Mesenchymal stem cell (in vitro differentiated cells and primary cell): ENCODE measurements at regions not wholly inside any gene's neighbourhood (a gene's known extent, or its start where the extent isn't known, plus 50 kb on each side); places are given as distances from the start of the nearest gene placed in this dataset.

Experiments used
- DNase-seq: peaks from one replicate; pipeline ENCODE4 v3.0.0-alpha.2; 2013
- H2AFZ ChIP-seq: one replicate; pipeline ENCODE4 v1.6.1; 2013; ENCODE audit warnings: low read depth, mild to moderate bottlenecking, control low read depth, inconsistent platforms, low read length, moderate library complexity
- H2AK5ac ChIP-seq: 2 replicates; pipeline ENCODE4 v1.6.1; 2013; ENCODE audit warnings: low read length, moderate library complexity, mild to moderate bottlenecking, inconsistent platforms; ENCODE audit not compliant: severe bottlenecking
- H2BK120ac ChIP-seq: one replicate; pipeline ENCODE4 v1.6.1; 2013; ENCODE audit warnings: low read depth, mild to moderate bottlenecking, inconsistent platforms, low read length, moderate library complexity
- H2BK12ac ChIP-seq, 2 experiments: one replicate each; pipeline ENCODE4 v1.6.1; 2013; ENCODE audit warnings: inconsistent platforms in 2 of 2, low read length in 2 of 2, mild to moderate bottlenecking in 2 of 2, moderate library complexity in 2 of 2, control low read depth in 1 of 2
- H2BK15ac ChIP-seq: one replicate; pipeline ENCODE4 v1.6.1; 2013; ENCODE audit warnings: mild to moderate bottlenecking, low read depth, inconsistent platforms; ENCODE audit not compliant: poor library complexity, severe bottlenecking
- H2BK5ac ChIP-seq: 2 replicates; pipeline ENCODE4 v1.6.1; 2013; ENCODE audit warnings: low read depth, mild to moderate bottlenecking, low read length, control low read depth, inconsistent platforms; ENCODE audit not compliant: poor library complexity, severe bottlenecking
- H3K14ac ChIP-seq, 2 experiments: one replicate each; pipeline ENCODE4 v1.6.1; 2013; ENCODE audit warnings: inconsistent platforms in 2 of 2, low read length in 2 of 2, control low read depth in 1 of 2, mild to moderate bottlenecking in 1 of 2, moderate library complexity in 1 of 2
- H3K18ac ChIP-seq, 2 experiments: one replicate each; pipeline ENCODE4 v1.6.1; 2013; ENCODE audit warnings: inconsistent platforms in 2 of 2, low read length in 2 of 2, control low read depth in 1 of 2, low read depth in 1 of 2, mild to moderate bottlenecking in 1 of 2
- H3K23ac ChIP-seq, 2 experiments: one replicate each; pipeline ENCODE4 v1.6.1; 2013; ENCODE audit warnings: inconsistent platforms in 2 of 2, low read length in 2 of 2, mild to moderate bottlenecking in 2 of 2, moderate library complexity in 2 of 2, control low read depth in 1 of 2
- H3K27ac ChIP-seq: 2 replicates; pipeline ENCODE4 v1.5.1; 2013; ENCODE audit warnings: mild to moderate bottlenecking, moderate library complexity, low read length, control low read depth, inconsistent platforms; ENCODE audit not compliant: poor library complexity, severe bottlenecking
- H3K27me3 ChIP-seq, 2 experiments: 2 replicates each; pipeline versions ENCODE4 v1.6.1 to v1.7.0; 2013; ENCODE audit warnings: low read length in 2 of 2, mild to moderate bottlenecking in 2 of 2, moderate library complexity in 2 of 2, control low read depth in 1 of 2, inconsistent platforms in 1 of 2; ENCODE audit not compliant: control insufficient read depth in 1 of 2, insufficient read depth in 1 of 2
- H3K36me3 ChIP-seq, 2 experiments: 2 replicates each; pipeline versions ENCODE4 v1.6.1 to v1.7.0; 2013; ENCODE audit warnings: low read length in 2 of 2, control low read depth in 1 of 2, inconsistent platforms in 1 of 2, low read depth in 1 of 2, mild to moderate bottlenecking in 1 of 2; ENCODE audit not compliant: insufficient read depth in 2 of 2, control insufficient read depth in 1 of 2
- H3K4ac ChIP-seq, 2 experiments: one replicate each; pipeline ENCODE4 v1.6.1; 2013; ENCODE audit warnings: inconsistent platforms in 2 of 2, low read length in 2 of 2, mild to moderate bottlenecking in 2 of 2, moderate library complexity in 2 of 2, control low read depth in 1 of 2, low read depth in 1 of 2
- H3K4me1 ChIP-seq: 2 replicates; pipeline ENCODE4 v1.6.1; 2013; ENCODE audit warnings: low read depth, low read length, control low read depth; ENCODE audit not compliant: control insufficient read depth, insufficient read depth
- H3K4me2 ChIP-seq: 2 replicates; pipeline ENCODE4 v1.6.1; 2013; ENCODE audit warnings: low read length, mild to moderate bottlenecking, inconsistent platforms; ENCODE audit not compliant: poor library complexity, severe bottlenecking
- H3K4me3 ChIP-seq, 2 experiments: 2 replicates each; pipeline versions ENCODE4 v1.5.1 to v1.7.0; 2013; ENCODE audit warnings: low read length in 2 of 2, mild to moderate bottlenecking in 2 of 2, control low read depth in 1 of 2, low read depth in 1 of 2; ENCODE audit not compliant: insufficient read depth in 1 of 2
- H3K79me1 ChIP-seq: replicated peaks from 2 replicates; pipeline ENCODE4 v1.6.1; 2013; ENCODE audit warnings: mild to moderate bottlenecking, control low read depth, low read length, inconsistent platforms; ENCODE audit not compliant: poor library complexity, severe bottlenecking
- H3K9ac ChIP-seq: 2 replicates; pipeline ENCODE4 v1.7.0; 2013; ENCODE audit warnings: mild to moderate bottlenecking, low read length, moderate library complexity
- H3K9me3 ChIP-seq: 2 replicates; pipeline ENCODE4 v1.7.0; 2013; ENCODE audit warnings: mild to moderate bottlenecking, low read length; ENCODE audit not compliant: control insufficient read depth
- H4K8ac ChIP-seq: one replicate; pipeline ENCODE4 v1.6.1; 2013; ENCODE audit warnings: inconsistent platforms, mild to moderate bottlenecking, low read length, moderate library complexity
- H4K91ac ChIP-seq: one replicate; pipeline ENCODE4 v1.6.1; 2013; ENCODE audit warnings: mild to moderate bottlenecking, low read length, inconsistent platforms
- WGBS: methylation state at CpG from one replicate; pipeline ENCODE4 v1.1.7; 2013; ENCODE audit warnings: mixed read lengths; 5-methylcytosine and 5-hydroxymethylcytosine counted together

- Histone ChIP-seq H3K4me1 (no peaks in the 10 kb centered on the region), H3K36me3 (no peaks in the 10 kb centered on the region), H3K9me3 (no peaks in the 10 kb centered on the region), H3K14ac (no peak overlapping the region), H2BK15ac (no peak overlapping the region), H3K79me1 (no peaks in the 10 kb centered on the region), H4K8ac (no peak overlapping the region), H3K23ac (no peak overlapping the region), H4K91ac (no peak overlapping the region), H3K9ac (no peak overlapping the region), H3K4me2 (no peak overlapping the region), H3K4ac (no peak overlapping the region), H2BK5ac (no peak overlapping the region), H3K27me3 (no peaks in the 10 kb centered on the region), H2AFZ (no peak overlapping the region), H3K18ac (no peak overlapping the region), H2BK120ac (no peak overlapping the region), H3K4me3 (no peak overlapping the region), H2BK12ac (no peak overlapping the region), H2AK5ac (no peak overlapping the region), H3K27ac (no peak overlapping the region)
- 69% methylated on average over 2 of the region's 3 CpGs for WGBS
- no peak for DNase-seq
Observed at GRCh38 chr18:30860741-30861140, 181.8 kb downstream of the DSC3 start.

GRCh38 chr18:30859036-30859435 is 183.5 kb downstream of the DSC3 start:
- Histone ChIP-seq H3K27me3 (no peaks in the 10 kb centered on the region), H3K9ac (no peak overlapping the region), H3K23ac (no peak overlapping the region), H3K79me1 (no peaks in the 10 kb centered on the region), H3K27ac (no peak overlapping the region), H4K8ac (no peak overlapping the region), H2BK5ac (no peak overlapping the region), H2BK15ac (no peak overlapping the region), H2BK120ac (no peak overlapping the region), H2BK12ac (no peak overlapping the region), H3K4me2 (no peak overlapping the region), H3K18ac (no peak overlapping the region), H3K14ac (no peak overlapping the region), H2AFZ (no peak overlapping the region), H3K4me1 (no peaks in the 10 kb centered on the region), H4K91ac (no peak overlapping the region), H3K36me3 (no peaks in the 10 kb centered on the region), H3K4ac (no peak overlapping the region), H3K9me3 (no peaks in the 10 kb centered on the region), H3K4me3 (no peak overlapping the region), H2AK5ac (no peak overlapping the region)
- DNase-seq: no peak
- WGBS: 68% methylated on average over 3 of the region's 3 CpGs

- H2BK15ac ChIP-seq: no peak overlapping the region
- H2BK120ac ChIP-seq: no peak overlapping the region
- H3K79me1 ChIP-seq: no peaks in the 10 kb centered on the region
- no peaks in the 10 kb centered on the region for H3K27me3 ChIP-seq
- no peaks in the 10 kb centered on the region for H3K9me3 ChIP-seq
- H3K23ac ChIP-seq: no peak overlapping the region
- H3K4me2 ChIP-seq: no peak overlapping the region
- no peak overlapping the region for H3K14ac ChIP-seq
- H2AK5ac ChIP-seq: no peak overlapping the region
- H2AFZ ChIP-seq: no peak overlapping the region
- no peak overlapping the region for H3K9ac ChIP-seq
- H3K4ac ChIP-seq: no peak overlapping the region
- DNase-seq: no peak
- no peaks in the 10 kb centered on the region for H3K36me3 ChIP-seq
- no peak overlapping the region for H3K4me3 ChIP-seq
- no peak overlapping the region for H3K27ac ChIP-seq
- no peak overlapping the region for H4K91ac ChIP-seq
- WGBS: 100% methylated on average over 2 of the region's 2 CpGs
- no peak overlapping the region for H2BK12ac ChIP-seq
- no peaks in the 10 kb centered on the region for H3K4me1 ChIP-seq
- no peak overlapping the region for H4K8ac ChIP-seq
- no peak overlapping the region for H2BK5ac ChIP-seq
- H3K18ac ChIP-seq: no peak overlapping the region
Observed at GRCh38 chr18:30858560-30858959, 184.0 kb downstream of the DSC3 start.

- H3K79me1 ChIP-seq: no peaks in the 10 kb centered on the region
- H2AK5ac ChIP-seq: no peak overlapping the region
- no peak overlapping the region for H3K14ac ChIP-seq
- no peaks in the 10 kb centered on the region for H3K9me3 ChIP-seq
- H3K36me3 ChIP-seq: no peaks in the 10 kb centered on the region
- H2BK15ac ChIP-seq: no peak overlapping the region
- H3K27ac ChIP-seq: no peak overlapping the region
- no peak overlapping the region for H2AFZ ChIP-seq
- H3K23ac ChIP-seq: no peak overlapping the region
- WGBS: 100% methylated on average over 1 of the region's 2 CpGs
- H3K9ac ChIP-seq: no peak overlapping the region
- no peak overlapping the region for H4K91ac ChIP-seq
- H3K4me1 ChIP-seq: no peaks in the 10 kb centered on the region
- H2BK120ac ChIP-seq: no peak overlapping the region
- H3K18ac ChIP-seq: no peak overlapping the region
- H4K8ac ChIP-seq: no peak overlapping the region
- H3K4me3 ChIP-seq: no peak overlapping the region
- H2BK12ac ChIP-seq: no peak overlapping the region
- no peaks in the 10 kb centered on the region for H3K27me3 ChIP-seq
- H3K4me2 ChIP-seq: no peak overlapping the region
- DNase-seq: no peak
- H2BK5ac ChIP-seq: no peak overlapping the region
- H3K4ac ChIP-seq: no peak overlapping the region
Observed at GRCh38 chr18:30855762-30856161, 186.8 kb downstream of the DSC3 start.
